Endothelial cell of umbilical vein (primary cell): ENCODE measurements at regions not wholly inside any gene's neighbourhood (a gene's known extent, or its start where the extent isn't known, plus 50 kb on each side); places are given as distances from the start of the nearest gene placed in this dataset.

Experiments used
- BruUV-seq: library from RNA; stranded (reverse); fragments of 400-500 nt; replicated peaks from 2 replicates; lab custom pipeline; 2021; lab: Mats Ljungman, UMichigan
- CTCF ChIA-PET: fragments of 300-600, 350-600 bp; sonication (Branson Sonifier 250); formaldehyde crosslinking; loops from one replicate; lab custom pipeline; 2021; ENCODE audit warnings: antibody characterized with exemption, inconsistent platforms; lab: Charles Lee
- POLR2A ChIA-PET: fragments of 300-600, 350-600 bp; sonication (Branson Sonifier 250); formaldehyde crosslinking; loops from one replicate; lab custom pipeline; 2021; ENCODE audit warnings: antibody characterized with exemption, inconsistent platforms; lab: Charles Lee
- DNase-seq: peaks from one replicate; pipeline ENCODE4 v3.0.0-alpha.2; 2011; ENCODE audit warnings: low read depth, low spot score
- FAIRE-seq: peaks from 2 replicates; lab custom pipeline; 2011; peaks lifted over from hg19 to GRCh38; lab: Jason Lieb, UNC
- H2AFZ ChIP-seq: 2 replicates; pipeline ENCODE4 v1.6.0; 2012; ENCODE audit warnings: low read depth, low read length, control low read depth, inconsistent platforms
- H3K27ac ChIP-seq: 2 replicates; pipeline ENCODE4 v1.5.1; 2011; ENCODE audit warnings: low read depth, mild to moderate bottlenecking, control low read depth, low read length, moderate library complexity; ENCODE audit not compliant: insufficient read depth
- H3K27me3 ChIP-seq, 2 experiments: 2 replicates each; pipeline versions ENCODE4 v1.6.0 to v1.6.1; 2011; ENCODE audit warnings: low read length in 2 of 2, mixed read lengths in 1 of 2; ENCODE audit not compliant: control insufficient read depth in 2 of 2, insufficient read depth in 2 of 2
- H3K36me3 ChIP-seq, 2 experiments: 2 replicates in 1 of 2; 3 replicates in 1 of 2; pipeline ENCODE4 v1.5.1; 2011; ENCODE audit warnings: low read length in 2 of 2, mild to moderate bottlenecking in 1 of 2, moderate library complexity in 1 of 2; ENCODE audit not compliant: control insufficient read depth in 2 of 2, insufficient read depth in 2 of 2; ENCODE audit errors: extremely low read depth in 1 of 2
- H3K4me1 ChIP-seq: 3 replicates; pipeline ENCODE4 v1.5.1; 2011; ENCODE audit warnings: mild to moderate bottlenecking, low read length; ENCODE audit not compliant: control insufficient read depth, insufficient read depth; ENCODE audit errors: extremely low read depth
- H3K4me2 ChIP-seq: 2 replicates; pipeline ENCODE4 v1.6.1; 2011; ENCODE audit warnings: low read length, control low read depth, mixed read lengths; ENCODE audit not compliant: insufficient read depth
- H3K4me3 ChIP-seq, 3 experiments: fragments of 200-600 bp in 1 of 3; sonication (generic), shearing (Covaris generic) in 1 of 3; replicated peaks in 1 of 3; 2 replicates each; pipeline ENCODE4 v1.5.1; 2011 to 2016; ENCODE audit warnings: control low read depth in 3 of 3, low read length in 3 of 3, mild to moderate bottlenecking in 2 of 3, inconsistent platforms in 1 of 3, low read depth in 1 of 3, moderate library complexity in 1 of 3; ENCODE audit not compliant: insufficient read depth in 1 of 3
- H3K79me2 ChIP-seq: 2 replicates; pipeline ENCODE4 v1.6.0; 2012; ENCODE audit warnings: low read length, inconsistent platforms; ENCODE audit not compliant: control insufficient read depth, insufficient read depth
- H3K9ac ChIP-seq: replicated peaks from 2 replicates; pipeline ENCODE3; 2011; ENCODE audit warnings: low read length, control low read depth; ENCODE audit not compliant: insufficient read depth; ENCODE audit errors: extremely low read depth
- H3K9me1 ChIP-seq: replicated peaks from 3 replicates; pipeline ENCODE4 v1.6.0; 2011; ENCODE audit warnings: mild to moderate bottlenecking, low read length; ENCODE audit not compliant: control insufficient read depth, insufficient read depth; ENCODE audit errors: extremely low read depth
- H3K9me3 ChIP-seq: replicated peaks from 2 replicates; pipeline ENCODE4 v1.5.1; 2012; ENCODE audit warnings: low read length, inconsistent platforms; ENCODE audit not compliant: control insufficient read depth, insufficient read depth
- H4K20me1 ChIP-seq: replicated peaks from 2 replicates; pipeline ENCODE3; 2011; ENCODE audit warnings: mild to moderate bottlenecking, low read length; ENCODE audit not compliant: control insufficient read depth, insufficient read depth; ENCODE audit errors: extremely low read depth
- CTCF ChIP-seq, 2 donors: IDR thresholded peaks; 1 replicate in 1 of 2; 2 replicates in 1 of 2; pipeline ENCODE4 v1.5.1; 2011; ENCODE audit warnings: low read length in 2 of 2, mild to moderate bottlenecking in 2 of 2, moderate library complexity in 2 of 2, control low read depth in 1 of 2, inconsistent platforms in 1 of 2, low read depth in 1 of 2; ENCODE audit not compliant: insufficient read depth in 1 of 2; ENCODE audit errors: extremely low read depth in 1 of 2
- EZH2 ChIP-seq: IDR thresholded peaks from 2 replicates; pipeline ENCODE4 v1.6.1; 2012; ENCODE audit warnings: borderline replicate concordance, low read depth, mild to moderate bottlenecking, moderate library complexity, low read length, inconsistent platforms; ENCODE audit not compliant: severe bottlenecking
- FOS ChIP-seq: IDR thresholded peaks from 2 replicates; pipeline ENCODE4 v1.6.1; 2011; ENCODE audit warnings: mild to moderate bottlenecking, low read length, moderate library complexity, borderline replicate concordance; ENCODE audit not compliant: insufficient read depth
- GATA2 ChIP-seq: IDR thresholded peaks from 2 replicates; pipeline ENCODE4 v1.7.0; 2011; ENCODE audit warnings: low read depth, mild to moderate bottlenecking, moderate library complexity, mixed read lengths, low read length; ENCODE audit not compliant: insufficient read length, insufficient read depth
- MYC ChIP-seq: IDR thresholded peaks from one replicate; pipeline ENCODE4 v1.6.1; 2011; ENCODE audit warnings: mild to moderate bottlenecking, low read depth, low read length
- POLR2A ChIP-seq: IDR thresholded peaks from 2 replicates; pipeline ENCODE4 v1.6.1; 2012; ENCODE audit warnings: low read depth, mild to moderate bottlenecking, control low read depth, low read length
- POLR2AphosphoS5 ChIP-seq: IDR thresholded peaks from 2 replicates; pipeline ENCODE4 v1.6.1; 2012; ENCODE audit warnings: low read depth, mild to moderate bottlenecking, control low read depth, low read length, moderate library complexity; ENCODE audit not compliant: insufficient read depth
- dilution Hi-C: fragments of 300-500 bp; cut with MboI; formaldehyde crosslinking; loops from one replicate; pipeline ENCODE4 v1.15.0; 2019; ENCODE audit warnings: low sequenced_read_pairs; ENCODE audit not compliant: extremely low pct_ligation_motif_present
- intact Hi-C: fragments of 100-400 bp; cut with micrococcal nuclease; formaldehyde crosslinking; loops from one replicate; pipeline ENCODE4 v1.10.0; 2022

- Histone ChIP-seq H2AFZ (no peak overlapping the region), H3K9me1 (no peaks in the 10 kb centered on the region), H3K27me3 (no peaks in the 10 kb centered on the region), H3K4me1 (no peaks in the 10 kb centered on the region), H3K79me2 (no peaks in the 10 kb centered on the region), H3K9me3 (peaks cover 4% of the 10 kb centered on the region), H3K36me3 (no peaks in the 10 kb centered on the region), H3K27ac (no peak overlapping the region), H3K9ac (no peak overlapping the region), H4K20me1 (no peaks in the 10 kb centered on the region), H3K4me2 (no peak overlapping the region), H3K4me3 (no peak overlapping the region)
- no TSS peak for BruUV-seq
- ChIA-PET POLR2A (no interaction called here), CTCF (no interaction called here)
- intact Hi-C loops = no loop called here
- DNase-seq (no peak), FAIRE-seq (no peak)
- TF ChIP-seq POLR2AphosphoS5 = no peak
- no peak for TF ChIP-seq GATA2
- TF ChIP-seq FOS = no peak
- TF ChIP-seq POLR2A = no peak
- no peak for TF ChIP-seq EZH2
- TF ChIP-seq CTCF (IDR thresholded peaks at IDR 0.05; ENCODE audit: extremely low read depth in 1 of 2, insufficient read depth in 1 of 2, low read depth in 1 of 2, low read length in 2 of 2) = no peak
- TF ChIP-seq MYC = no peak
- dilution Hi-C loops = no loop called here
Observed at GRCh38 chr10:108204528-108205305, 1040.2 kb upstream of the SORCS1 start.
